Keratinocyte (primary cell): ENCODE measurements at regions not wholly inside any gene's neighbourhood (a gene's known extent, or its start where the extent isn't known, plus 50 kb on each side); places are given as distances from the start of the nearest gene placed in this dataset.

Source experiments
- DNase-seq: peaks from one replicate; pipeline ENCODE4 v3.0.0-alpha.2; 2011; ENCODE audit warnings: low read depth, missing footprints, low spot score
- FAIRE-seq: peaks from 2 replicates; lab custom pipeline; 2011; peaks lifted over from hg19 to GRCh38; lab: Jason Lieb, UNC
- H2AFZ ChIP-seq: 2 replicates; pipeline ENCODE4 v1.6.0; 2012; ENCODE audit warnings: low read length, control low read depth, inconsistent platforms; ENCODE audit not compliant: control insufficient read depth
- H3K27ac ChIP-seq: 2 replicates; pipeline ENCODE4 v1.5.1; 2011; ENCODE audit warnings: low read length; ENCODE audit not compliant: control insufficient read depth, insufficient read depth
- H3K27me3 ChIP-seq: 3 replicates; pipeline ENCODE4 v1.6.0; 2011; ENCODE audit warnings: low read length; ENCODE audit not compliant: control insufficient read depth, insufficient read depth; ENCODE audit errors: extremely low read depth
- H3K36me3 ChIP-seq, 2 experiments: 2 replicates in 1 of 2; 3 replicates in 1 of 2; pipeline ENCODE4 v1.5.1; 2011; ENCODE audit warnings: low read length in 2 of 2, mild to moderate bottlenecking in 1 of 2; ENCODE audit not compliant: control insufficient read depth in 2 of 2, insufficient read depth in 2 of 2; ENCODE audit errors: extremely low read depth in 1 of 2
- H3K4me1 ChIP-seq: 3 replicates; pipeline ENCODE4 v1.5.1; 2011; ENCODE audit warnings: low read length; ENCODE audit not compliant: control insufficient read depth, insufficient read depth; ENCODE audit errors: extremely low read depth
- H3K4me2 ChIP-seq: 3 replicates; pipeline ENCODE4 v1.6.0; 2011; ENCODE audit warnings: low read depth, low read length; ENCODE audit not compliant: control insufficient read depth, insufficient read depth; ENCODE audit errors: extremely low read depth
- H3K4me3 ChIP-seq, 3 experiments: fragments of 200-600 bp in 1 of 3; sonication (generic) in 1 of 3; 2 replicates in 2 of 3; 3 replicates in 1 of 3; pipeline ENCODE4 v1.5.1; 2011 to 2016; ENCODE audit warnings: low read length in 3 of 3, mild to moderate bottlenecking in 3 of 3, control low read depth in 2 of 3, inconsistent platforms in 1 of 3, low read depth in 1 of 3, mixed read lengths in 1 of 3, mixed run types in 1 of 3, moderate library complexity in 1 of 3; ENCODE audit not compliant: control insufficient read depth in 2 of 3, insufficient read depth in 2 of 3; ENCODE audit errors: extremely low read depth in 1 of 3
- H3K79me2 ChIP-seq: 2 replicates; pipeline ENCODE4 v1.6.0; 2012; ENCODE audit warnings: low read length; ENCODE audit not compliant: control insufficient read depth, insufficient read depth
- H3K9ac ChIP-seq: 3 replicates; pipeline ENCODE4 v1.6.0; 2011; ENCODE audit warnings: low read length; ENCODE audit not compliant: control insufficient read depth, insufficient read depth; ENCODE audit errors: extremely low read depth
- H3K9me1 ChIP-seq: 3 replicates; pipeline ENCODE4 v1.6.0; 2011; ENCODE audit warnings: low read length; ENCODE audit not compliant: control insufficient read depth, insufficient read depth; ENCODE audit errors: extremely low read depth
- H3K9me3 ChIP-seq: 2 replicates; pipeline ENCODE4 v1.5.1; 2012; ENCODE audit warnings: low read depth, low read length; ENCODE audit not compliant: control insufficient read depth
- H4K20me1 ChIP-seq: 3 replicates; pipeline ENCODE4 v1.6.0; 2011; ENCODE audit warnings: low read length; ENCODE audit not compliant: control insufficient read depth, insufficient read depth; ENCODE audit errors: extremely low read depth
- EZH2 ChIP-seq: IDR thresholded peaks from one replicate; pipeline ENCODE4 v1.6.1; 2012; ENCODE audit warnings: inconsistent platforms, mild to moderate bottlenecking, low read length, moderate library complexity
- dilution Hi-C: fragments of 300-500 bp; cut with MboI; formaldehyde crosslinking; loops from one replicate; pipeline ENCODE4 v1.7.0; 2020; ENCODE audit warnings: low sequenced_read_pairs; ENCODE audit not compliant: extremely low pct_ligation_motif_present
- TF ChIP-seq, protein P1 (sequence below), 3 experiments: IDR thresholded peaks in 1 of 3; conservative IDR thresholded peaks in 1 of 3; optimal IDR thresholded peaks in 1 of 3; 2 replicates in 2 of 3; 3 replicates in 1 of 3; pipeline versions ENCODE3 to v1.5.1; 2011; ENCODE audit warnings: low read length in 3 of 3, mild to moderate bottlenecking in 3 of 3, moderate library complexity in 2 of 3, control low read depth in 1 of 3, inconsistent platforms in 1 of 3; ENCODE audit not compliant: insufficient read depth in 2 of 3; ENCODE audit errors: extremely low read depth in 1 of 3

GRCh38 chr10:131843089-131843595, 57.7 kb upstream of the PPP2R2D start:
- FAIRE-seq (no peak), DNase-seq (no peak)
- H2AFZ ChIP-seq: no peak overlapping the region
- dilution Hi-C loops: no loop called here
- H3K27ac ChIP-seq: no peak overlapping the region
- H3K9me1 ChIP-seq: no peaks in the 10 kb centered on the region
- no peak overlapping the region for H3K9ac ChIP-seq
- no peak overlapping the region for H3K4me2 ChIP-seq
- H3K9me3 ChIP-seq: peaks cover 5% of the 10 kb centered on the region
- H3K4me3 ChIP-seq: no peak overlapping the region
- H3K4me1 ChIP-seq: no peaks in the 10 kb centered on the region
- TF ChIP-seq EZH2: no peak
- TF ChIP-seq, protein P1, sequence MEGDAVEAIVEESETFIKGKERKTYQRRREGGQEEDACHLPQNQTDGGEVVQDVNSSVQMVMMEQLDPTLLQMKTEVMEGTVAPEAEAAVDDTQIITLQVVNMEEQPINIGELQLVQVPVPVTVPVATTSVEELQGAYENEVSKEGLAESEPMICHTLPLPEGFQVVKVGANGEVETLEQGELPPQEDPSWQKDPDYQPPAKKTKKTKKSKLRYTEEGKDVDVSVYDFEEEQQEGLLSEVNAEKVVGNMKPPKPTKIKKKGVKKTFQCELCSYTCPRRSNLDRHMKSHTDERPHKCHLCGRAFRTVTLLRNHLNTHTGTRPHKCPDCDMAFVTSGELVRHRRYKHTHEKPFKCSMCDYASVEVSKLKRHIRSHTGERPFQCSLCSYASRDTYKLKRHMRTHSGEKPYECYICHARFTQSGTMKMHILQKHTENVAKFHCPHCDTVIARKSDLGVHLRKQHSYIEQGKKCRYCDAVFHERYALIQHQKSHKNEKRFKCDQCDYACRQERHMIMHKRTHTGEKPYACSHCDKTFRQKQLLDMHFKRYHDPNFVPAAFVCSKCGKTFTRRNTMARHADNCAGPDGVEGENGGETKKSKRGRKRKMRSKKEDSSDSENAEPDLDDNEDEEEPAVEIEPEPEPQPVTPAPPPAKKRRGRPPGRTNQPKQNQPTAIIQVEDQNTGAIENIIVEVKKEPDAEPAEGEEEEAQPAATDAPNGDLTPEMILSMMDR (optimal IDR thresholded peaks at IDR 0.05 in 1 of 3, IDR thresholded peaks at IDR 0.05 in 1 of 3, conservative IDR thresholded peaks at IDR 0.05 in 1 of 3; ENCODE audit: extremely low read depth in 1 of 3, insufficient read depth in 2 of 3, low read length in 3 of 3): no peak
- no peaks in the 10 kb centered on the region for H3K36me3 ChIP-seq
- H3K27me3 ChIP-seq: no peaks in the 10 kb centered on the region
- no peaks in the 10 kb centered on the region for H4K20me1 ChIP-seq
- no peaks in the 10 kb centered on the region for H3K79me2 ChIP-seq

- H3K36me3 ChIP-seq: no peaks in the 10 kb centered on the region
- no peaks in the 10 kb centered on the region for H3K27me3 ChIP-seq
- dilution Hi-C loops: no loop called here
- H3K9me1 ChIP-seq: no peaks in the 10 kb centered on the region
- no peak for DNase-seq
- H3K4me1 ChIP-seq: no peaks in the 10 kb centered on the region
- H3K9ac ChIP-seq: no peak overlapping the region
- no peak overlapping the region for H3K4me2 ChIP-seq
- H3K9me3 ChIP-seq: peaks cover 7% of the 10 kb centered on the region
- no peak overlapping the region for H3K27ac ChIP-seq
- H2AFZ ChIP-seq: no peak overlapping the region
- no peaks in the 10 kb centered on the region for H4K20me1 ChIP-seq
- no peak for FAIRE-seq
- no peaks in the 10 kb centered on the region for H3K79me2 ChIP-seq
- H3K4me3 ChIP-seq: no peak overlapping the region
- no peak for TF ChIP-seq EZH2
- TF ChIP-seq, protein P1 (optimal IDR thresholded peaks at IDR 0.05 in 1 of 3, IDR thresholded peaks at IDR 0.05 in 1 of 3, conservative IDR thresholded peaks at IDR 0.05 in 1 of 3; ENCODE audit: extremely low read depth in 1 of 3, insufficient read depth in 2 of 3, low read length in 3 of 3): no peak
These were observed 56.9 kb upstream of the PPP2R2D start for GRCh38 chr10:131843881-131844284.
